ENCODE measurements at regions not wholly inside any gene's neighbourhood (a gene's known extent, or its start where the extent isn't known, plus 50 kb on each side); places are given as distances from the start of the nearest gene placed in this dataset.
A peak's percentile ranks its signal among the peaks of the same experiment; 100 is the strongest.
"Not testable (repeated sequence)": the region's sequence is repeated elsewhere in the genome, so short reads cannot be mapped to it uniquely, and the experiment has no call there.

- not testable (repeated sequence) for DNase-seq
These were observed 109.6 kb upstream of the NBPF11 start for GRCh38 chr1:148261684-148262083.

GRCh38 chr1:148257886-148258285, 105.8 kb upstream of the NBPF11 start:
- not testable (repeated sequence) for DNase-seq

DNA sequence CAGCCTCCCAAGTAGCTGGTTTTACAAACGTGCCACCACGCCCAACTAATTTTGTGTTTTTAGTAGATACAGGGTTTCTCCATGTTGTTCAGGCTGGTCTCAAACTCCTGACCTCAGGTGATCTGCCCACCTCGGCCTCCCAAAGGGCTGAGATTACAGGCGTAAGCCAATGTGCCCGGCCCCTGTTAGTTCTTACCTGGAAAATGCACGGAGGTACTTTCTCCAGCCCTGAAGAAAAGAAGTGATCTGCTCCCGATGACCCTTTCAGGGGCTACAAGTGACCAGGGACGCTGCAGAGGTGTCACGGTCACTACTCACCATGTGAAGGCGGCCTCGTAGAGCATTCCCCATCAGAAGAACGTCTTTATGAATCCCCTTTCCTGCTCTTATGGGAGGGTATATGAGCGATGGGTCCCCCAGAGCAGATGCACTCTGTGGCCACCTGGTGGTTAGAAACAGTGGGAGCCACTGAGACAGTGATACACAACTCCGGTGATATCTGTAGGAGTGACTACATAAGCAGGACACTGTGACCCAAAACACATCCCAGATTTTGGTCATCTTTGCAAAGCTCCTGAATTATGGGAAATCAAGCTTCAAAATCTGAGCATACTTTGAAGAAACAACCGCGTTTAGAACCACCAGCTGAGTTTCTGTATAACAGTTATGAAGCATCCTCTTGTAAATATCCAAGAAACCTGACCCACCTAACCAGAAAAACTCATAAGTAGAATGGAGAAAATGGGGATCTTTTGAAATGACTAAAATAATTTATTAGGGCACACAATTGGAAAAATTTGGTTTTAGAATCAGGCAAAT, 102.7 kb upstream of the NBPF11 start:
- DNase-seq, result peak; percentile 47 to 55

DNA sequence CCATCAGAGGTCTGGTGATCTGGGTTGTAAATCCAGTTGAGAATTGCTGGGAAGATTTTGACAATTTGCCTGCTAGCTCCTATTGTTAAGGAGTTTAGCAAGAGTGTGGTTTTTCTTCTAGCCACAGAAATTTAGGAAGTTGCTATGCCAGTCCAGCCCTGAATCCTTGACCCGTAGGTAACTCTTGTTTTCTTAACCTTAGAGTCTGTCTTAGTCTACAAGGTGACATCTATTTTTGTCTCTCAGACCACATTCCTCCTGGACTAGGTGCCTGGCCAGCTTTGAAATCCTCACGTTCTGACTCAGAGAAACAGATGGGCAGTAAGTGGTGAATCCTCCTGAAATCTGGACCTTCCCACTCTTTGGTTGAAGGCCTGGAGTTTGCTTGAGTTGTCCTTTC, 101.7 kb upstream of the NBPF11 start:
- DNase-seq, result not testable (repeated sequence)

DNA sequence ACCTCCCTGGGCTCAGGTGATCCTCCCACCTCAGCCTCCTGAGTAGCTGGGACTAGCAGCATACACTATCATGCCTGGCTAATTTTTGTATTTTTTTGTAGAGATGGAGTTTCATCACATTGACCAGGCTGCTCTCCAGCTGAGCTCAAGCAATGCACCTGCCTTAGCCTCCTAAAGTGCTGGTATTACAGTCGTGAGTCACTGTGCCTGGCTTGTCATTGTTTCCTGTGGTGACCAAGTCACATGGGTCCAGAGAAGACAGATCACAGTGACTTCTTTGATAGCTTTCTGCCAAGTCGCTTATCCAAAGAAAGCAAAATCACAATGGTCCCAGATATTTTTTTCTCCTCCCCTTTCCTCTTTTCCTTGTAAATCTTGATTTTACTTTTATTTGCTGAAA, 96.7 kb upstream of the NBPF11 start:
- not testable (repeated sequence) for DNase-seq

DNA sequence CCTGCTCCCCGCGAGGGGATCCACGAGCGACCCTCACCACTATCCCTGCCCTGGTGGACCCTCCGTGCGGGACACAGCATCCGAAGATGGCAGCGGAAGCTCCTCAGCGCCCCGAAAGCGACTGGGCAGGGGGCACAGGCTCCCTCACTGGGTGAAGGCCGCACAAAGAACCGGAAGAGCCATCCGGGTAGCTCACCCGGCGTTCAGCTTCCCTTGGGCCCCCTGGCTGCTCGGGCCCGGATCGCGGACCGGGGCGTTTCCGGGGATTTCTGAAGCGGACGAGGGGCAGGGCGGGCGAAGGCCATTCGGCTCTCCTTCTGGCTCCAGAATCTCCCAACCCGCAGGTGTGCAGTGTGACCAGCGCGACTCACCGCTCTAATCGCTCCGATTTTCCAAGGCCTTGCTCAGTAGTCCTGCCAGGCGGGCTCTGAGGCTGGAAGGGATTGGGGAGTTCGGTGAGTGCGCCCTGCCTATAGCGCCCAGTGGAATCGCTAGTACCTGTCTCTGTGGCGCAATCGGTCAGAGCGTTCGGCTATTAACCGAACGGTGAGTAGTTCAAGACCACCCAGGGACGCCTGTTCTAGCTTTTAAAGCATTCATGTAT, 94.3 kb upstream of the NBPF11 start:
- DNase-seq, result not testable (repeated sequence)

- not testable (repeated sequence) for DNase-seq
These were observed 93.8 kb upstream of the NBPF11 start for GRCh38 chr1:148245843-148246242.

- DNase-seq, result not testable (repeated sequence)
These were observed 93.4 kb upstream of the NBPF11 start for GRCh38 chr1:148245443-148245842.

DNA sequence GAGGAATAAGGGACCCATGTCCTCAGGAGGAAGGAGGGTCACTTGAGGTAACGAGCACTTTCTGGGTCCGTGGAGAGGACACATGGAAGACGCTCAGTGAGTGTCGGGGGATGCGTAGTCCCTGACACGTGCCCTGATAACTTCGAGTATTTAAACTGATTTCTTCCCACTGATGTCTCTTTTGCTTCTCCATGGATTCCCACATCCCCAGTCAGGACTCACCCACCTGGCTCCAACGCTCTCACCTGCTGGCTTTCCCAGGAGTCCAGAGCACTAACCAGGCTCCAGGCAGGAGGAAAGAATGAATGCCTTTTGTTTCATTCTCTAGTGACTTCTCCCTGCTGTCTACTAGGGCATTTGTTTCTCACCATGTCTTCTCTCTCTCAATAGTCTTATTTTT, 81.2 kb upstream of the NBPF11 start:
- not testable (repeated sequence) for DNase-seq

DNA sequence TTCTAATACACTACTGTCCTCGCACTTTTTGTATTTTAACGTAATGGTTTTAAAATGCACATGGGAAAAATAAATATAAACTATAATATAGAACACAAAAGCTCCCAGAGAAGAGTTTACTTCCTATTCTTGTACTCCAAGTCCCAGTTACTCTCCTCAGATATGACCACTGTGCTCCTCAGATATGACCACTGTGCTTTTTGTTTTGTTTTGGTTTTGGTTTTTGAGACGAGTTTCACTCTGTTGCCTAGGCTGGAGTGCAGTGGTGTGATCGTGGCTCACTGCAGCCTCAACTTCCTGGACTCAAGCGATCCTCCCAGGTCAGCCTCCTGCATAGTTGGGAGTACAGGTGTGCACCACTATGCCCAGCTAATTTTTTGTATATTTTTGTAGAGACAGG, 76.8 kb upstream of the NBPF11 start:
- DNase-seq, result not testable (repeated sequence)

DNA sequence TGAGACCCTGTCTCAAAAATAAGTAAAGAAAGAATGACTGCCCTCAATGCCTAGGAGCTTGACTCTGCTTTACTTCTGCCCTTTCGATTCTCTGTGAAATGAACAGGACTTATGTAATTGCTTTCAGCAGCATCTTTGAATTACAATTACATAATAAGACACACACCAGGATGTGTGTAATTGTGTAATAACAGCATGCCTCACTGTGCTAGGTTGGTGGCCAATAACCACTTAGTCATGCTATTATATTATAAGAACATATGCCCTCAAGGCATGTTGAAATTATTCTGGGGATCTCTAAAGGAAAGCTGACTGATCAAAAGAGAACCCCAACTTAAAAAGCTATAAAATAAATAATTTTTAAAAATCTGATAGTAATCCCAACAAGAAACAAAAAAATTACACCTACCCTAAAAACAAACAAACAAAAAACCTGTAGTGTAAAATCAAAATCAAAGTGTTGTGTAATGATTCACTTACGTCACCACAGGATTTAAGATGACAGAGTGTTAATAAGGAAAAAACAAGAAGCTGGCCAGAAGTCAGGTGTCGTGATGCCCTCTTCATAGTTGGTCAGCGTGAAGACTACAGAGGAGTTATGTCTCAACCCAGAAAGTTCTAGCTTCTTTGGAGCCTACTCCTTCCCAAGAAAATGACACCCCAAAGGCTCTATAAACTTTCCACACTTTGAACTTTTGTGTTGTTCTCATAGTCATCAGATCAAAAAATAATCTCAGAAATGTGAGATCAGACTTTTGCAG, 70.5 kb upstream of the NBPF11 start:
- not testable (repeated sequence) for DNase-seq

GRCh38 chr1:148221593-148221992, 69.5 kb upstream of the NBPF11 start:
- not testable (repeated sequence) for DNase-seq

DNA sequence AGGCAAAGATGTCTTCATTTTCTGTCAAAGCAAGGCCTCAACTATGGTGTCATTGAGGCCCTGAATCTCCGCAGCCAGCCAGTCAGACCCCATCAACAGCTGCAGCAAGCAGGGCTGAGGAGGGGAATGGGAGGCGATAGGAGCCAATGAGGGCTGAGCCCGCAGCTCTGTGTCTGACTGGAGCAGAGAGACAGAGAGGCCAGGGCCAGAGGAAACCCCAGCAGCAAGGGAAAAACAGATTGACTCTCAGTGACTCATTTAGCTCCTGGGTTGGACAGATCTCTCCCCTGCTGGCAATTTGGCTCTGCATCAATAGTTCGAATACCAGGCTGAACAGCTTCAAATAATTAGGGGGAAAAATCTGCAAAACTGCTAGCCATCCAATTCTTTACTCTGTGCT, 67.1 kb upstream of the NBPF11 start:
- DNase-seq, result not testable (repeated sequence)

DNA sequence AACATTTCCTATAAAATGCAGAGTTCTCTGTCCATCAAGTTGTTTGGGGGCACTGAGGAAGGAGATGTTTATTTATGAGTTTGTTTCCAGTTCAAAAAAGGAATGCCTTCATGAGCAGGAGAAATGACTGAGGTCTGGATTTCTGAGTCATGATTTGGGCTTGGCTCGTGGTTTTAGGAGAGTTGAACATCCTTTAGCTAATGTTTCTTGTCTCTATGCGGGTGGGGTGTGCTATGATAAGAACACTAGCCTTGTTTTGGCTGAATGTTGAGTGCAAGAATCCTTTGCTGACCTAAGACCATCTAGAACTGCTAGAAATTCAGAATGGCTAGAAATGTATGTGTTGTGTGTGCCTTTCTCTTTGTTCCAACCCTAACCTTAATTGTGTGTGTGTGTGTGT, 59.1 kb upstream of the NBPF11 start:
- DNase-seq, result not testable (repeated sequence)

DNA sequence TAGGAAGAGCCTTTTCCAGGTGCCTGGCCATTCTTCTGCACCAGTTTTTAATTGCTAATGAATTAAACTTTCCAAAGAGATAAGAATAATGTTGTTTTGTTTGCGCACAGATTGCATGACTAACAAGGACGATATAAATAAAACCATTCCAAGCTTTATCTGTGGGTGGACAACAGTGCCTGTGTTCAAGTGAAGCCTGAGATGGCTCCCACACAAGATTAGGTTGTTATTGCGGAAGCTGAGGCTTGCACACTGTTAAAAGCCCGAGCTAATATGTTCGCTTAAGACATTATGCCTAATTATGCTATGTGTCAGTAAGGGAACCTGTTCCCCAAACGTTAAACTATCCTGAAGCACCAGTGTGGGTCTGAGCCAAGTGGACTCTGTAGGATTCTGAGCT, 58.5 kb upstream of the NBPF11 start:
- DNase-seq, result not testable (repeated sequence)

DNA sequence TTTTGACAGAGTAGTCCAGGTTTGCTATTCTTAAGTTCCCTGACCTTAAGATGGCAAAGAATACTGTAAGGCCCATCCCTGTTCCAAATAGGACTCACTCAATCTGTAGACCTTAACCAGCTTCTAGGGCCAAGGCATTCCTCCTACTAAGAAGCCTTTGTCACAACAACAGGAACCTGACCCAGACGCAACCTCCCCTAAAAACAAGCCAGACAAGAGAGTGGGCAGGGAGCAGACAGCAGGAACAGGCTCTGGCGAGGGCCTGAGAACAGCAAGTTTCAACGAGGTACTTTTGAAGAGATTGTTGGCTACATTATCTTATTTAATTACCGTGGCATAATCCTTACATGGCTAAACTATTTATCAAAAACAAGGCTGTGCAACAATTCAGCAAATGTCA, 58.1 kb upstream of the NBPF11 start:
- not testable (repeated sequence) for DNase-seq

DNA sequence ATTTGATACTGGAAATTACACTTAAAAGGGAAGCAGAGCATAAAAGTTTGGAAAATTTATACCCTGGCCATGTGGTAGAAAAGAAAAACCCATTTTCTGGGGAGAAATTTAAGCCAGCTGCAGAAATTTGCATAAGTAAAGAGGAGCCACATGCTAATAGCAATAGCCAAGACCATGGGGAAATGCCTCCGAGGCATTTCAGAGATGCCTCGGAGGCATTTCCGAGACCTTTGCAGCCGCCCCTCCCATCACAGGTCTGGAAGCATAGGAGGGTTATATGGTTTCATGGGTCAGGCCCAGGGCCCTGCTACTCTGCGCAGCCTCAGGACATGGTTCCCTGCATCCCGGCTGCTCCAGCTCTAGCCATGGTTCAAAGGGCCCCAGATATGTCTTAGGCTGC, 49.9 kb upstream of the NBPF11 start:
- DNase-seq, result not testable (repeated sequence)

All from SHP77 (cell line).